ENCODE measurements at regions not wholly inside any gene's neighbourhood (a gene's known extent, or its start where the extent isn't known, plus 50 kb on each side); places are given as distances from the start of the nearest gene placed in this dataset.

- no peak for DNase-seq
These were observed 113.4 kb upstream of the TCERG1L start for GRCh38 chr10:131424836-131425491.

- DNase-seq, result no peak
These were observed 114.4 kb upstream of the TCERG1L start for GRCh38 chr10:131425752-131426533.

GRCh38 chr10:131426534-131426898 lies 115.0 kb upstream of the TCERG1L start:
- no peak for DNase-seq

GRCh38 chr10:131427281-131427680 lies 115.8 kb upstream of the TCERG1L start:
- no peak for DNase-seq

GRCh38 chr10:131427901-131428300 lies 116.4 kb upstream of the TCERG1L start:
- DNase-seq, result no peak

- DNase-seq, result no peak
These were observed 117.6 kb upstream of the TCERG1L start for GRCh38 chr10:131429141-131429540.

GRCh38 chr10:131429942-131430341 lies 118.4 kb upstream of the TCERG1L start:
- DNase-seq, result no peak

- peak in 1 of 56 donors; percentile 5 for DNase-seq
These were observed 119.3 kb upstream of the TCERG1L start for GRCh38 chr10:131430716-131431412.

- no peak for DNase-seq
These were observed 120.0 kb upstream of the TCERG1L start for GRCh38 chr10:131431533-131431932.

- DNase-seq, result no peak
These were observed 120.6 kb upstream of the TCERG1L start for GRCh38 chr10:131431978-131432690.

- no peak for DNase-seq
These were observed 122.0 kb upstream of the TCERG1L start for GRCh38 chr10:131433568-131433967.

GRCh38 chr10:131435232-131435631 lies 123.7 kb upstream of the TCERG1L start:
- DNase-seq, result no peak

- no peak for DNase-seq
These were observed 124.4 kb upstream of the TCERG1L start for GRCh38 chr10:131435760-131436457.

- DNase-seq, result peak in 4 of 56 donors; percentile 7 to 33 (median 18)
These were observed 124.9 kb upstream of the TCERG1L start for GRCh38 chr10:131436458-131436857.

- peak in 40 of 56 donors; percentile 3 to 62 (median 30) for DNase-seq
These were observed 126.3 kb upstream of the TCERG1L start for GRCh38 chr10:131437556-131438475.

- DNase-seq, result no peak
These were observed 127.1 kb upstream of the TCERG1L start for GRCh38 chr10:131438665-131439064.

- DNase-seq, result no peak
These were observed 128.2 kb upstream of the TCERG1L start for GRCh38 chr10:131439705-131440104.

GRCh38 chr10:131440405-131441360 lies 129.2 kb upstream of the TCERG1L start:
- no peak for DNase-seq

GRCh38 chr10:131442271-131442670 lies 130.8 kb upstream of the TCERG1L start:
- no peak for DNase-seq

All from nucleus accumbens (tissue), 56 donors.